GM23338 (cell line): ENCODE measurements at regions not wholly inside any gene's neighbourhood (a gene's known extent, or its start where the extent isn't known, plus 50 kb on each side); places are given as distances from the start of the nearest gene placed in this dataset.

ENCODE experiments used
- ATAC-seq: fragments of 200-7000 bp; cut with Tn5 transposase; 3 replicates; pipeline ENCODE4 v1.9.1; 2020
- DNase-seq: peaks from one replicate; pipeline ENCODE4 v3.0.0-alpha.2; 2015; ENCODE audit warnings: low spot score
- H2AFZ ChIP-seq: fragments of 200-600 bp; sonication (generic); 2 replicates; pipeline ENCODE4 v1.8.0; 2016; ENCODE audit warnings: antibody characterized with exemption, mild to moderate bottlenecking, moderate library complexity
- H3F3A ChIP-seq: fragments of 200-600 bp; sonication (generic); replicated peaks from 2 replicates; pipeline ENCODE4 v1.8.0; 2017; ENCODE audit warnings: antibody characterized with exemption, mixed run types, low read depth
- H3K27ac ChIP-seq: fragments of 200-600 bp; sonication (generic); 2 replicates; pipeline ENCODE4 v1.6.1; 2016; ENCODE audit warnings: low read depth
- H3K27me3 ChIP-seq: fragments of 200-600 bp; sonication (generic); 2 replicates; pipeline ENCODE4 v1.8.0; 2016; ENCODE audit warnings: mild to moderate bottlenecking, mixed run types, moderate library complexity; ENCODE audit not compliant: insufficient read depth
- H3K36me3 ChIP-seq: fragments of 200-600 bp; sonication (generic); 2 replicates; pipeline ENCODE4 v1.8.0; 2016; ENCODE audit warnings: mild to moderate bottlenecking; ENCODE audit not compliant: insufficient read depth
- H3K4me1 ChIP-seq: fragments of 200-600 bp; sonication (generic); 2 replicates; pipeline ENCODE4 v1.8.0; 2016; ENCODE audit warnings: mild to moderate bottlenecking, moderate library complexity; ENCODE audit not compliant: insufficient read depth
- H3K4me2 ChIP-seq: fragments of 200-600 bp; sonication (generic); 2 replicates; pipeline ENCODE4 v1.7.1; 2017; ENCODE audit warnings: mixed run types
- H3K4me3 ChIP-seq: fragments of 200-600 bp; sonication (generic); 2 replicates; pipeline ENCODE4 v1.6.1; 2016; ENCODE audit warnings: mixed run types
- H3K79me2 ChIP-seq: fragments of 200-600 bp; sonication (generic); replicated peaks from 2 replicates; pipeline ENCODE4 v1.8.0; 2017; ENCODE audit warnings: mild to moderate bottlenecking; ENCODE audit not compliant: insufficient read depth
- H3K9me2 ChIP-seq: fragments of 200-600 bp; sonication (generic); 2 replicates; pipeline ENCODE4 v1.8.0; 2017; ENCODE audit not compliant: insufficient read depth
- H4K20me1 ChIP-seq: fragments of 200-600 bp; sonication (generic); replicated peaks from 2 replicates; pipeline ENCODE4 v1.8.0; 2017; ENCODE audit warnings: mild to moderate bottlenecking; ENCODE audit not compliant: insufficient read depth
- H3K27ac Mint-ChIP-seq: 2 replicates; pipeline ENCODE4 v1.8.0; 2020; ENCODE audit warnings: inconsistent platforms, mild to moderate bottlenecking, moderate library complexity, mixed read lengths
- H3K27me3 Mint-ChIP-seq: 3 replicates; pipeline ENCODE4 v1.8.0; 2022; ENCODE audit warnings: low read depth, mild to moderate bottlenecking, moderate library complexity, mixed read lengths, inconsistent platforms; ENCODE audit not compliant: insufficient read depth, poor library complexity
- H3K36me3 Mint-ChIP-seq: 3 replicates; pipeline ENCODE4 v1.8.0; 2021; ENCODE audit warnings: low read depth, mild to moderate bottlenecking, inconsistent platforms, moderate library complexity, mixed read lengths
- H3K4me1 Mint-ChIP-seq: 3 replicates; pipeline ENCODE4 v1.8.0; 2020; ENCODE audit warnings: mild to moderate bottlenecking, inconsistent platforms, mixed read lengths
- H3K4me3 Mint-ChIP-seq: 3 replicates; pipeline ENCODE4 v1.8.0; 2021; ENCODE audit warnings: moderate library complexity, mild to moderate bottlenecking, inconsistent platforms, mixed read lengths
- H3K9me3 Mint-ChIP-seq: 3 replicates; pipeline ENCODE4 v1.8.0; 2020; ENCODE audit warnings: moderate library complexity, mild to moderate bottlenecking, inconsistent platforms, mixed read lengths
- CREB1 ChIP-seq: fragments of 250-450 bp; sonication (Bioruptor Pico); IDR thresholded peaks from 2 replicates; pipeline ENCODE4 v1.5.0; 2020; ENCODE audit warnings: low read depth, mild to moderate bottlenecking, moderate library complexity
- CTCF ChIP-seq, 2 experiments: fragments of 200-600 bp in 1 of 2; sonication (generic) in 1 of 2; conservative IDR thresholded peaks; 2 replicates each; pipeline versions ENCODE4 v1.5.1 to v1.6.1; 2016 to 2017; ENCODE audit warnings: antibody characterized with exemption in 2 of 2, low read depth in 2 of 2, mild to moderate bottlenecking in 2 of 2, moderate library complexity in 1 of 2
- EZH2 ChIP-seq: fragments of 200-600 bp; sonication (generic); IDR thresholded peaks from one replicate; pipeline ENCODE4 v1.8.0; 2017; ENCODE audit warnings: antibody characterized with exemption, mild to moderate bottlenecking, low read depth; ENCODE audit not compliant: unreplicated experiment
- EZH2phosphoT487 ChIP-seq: fragments of 200-600 bp; sonication (generic); IDR thresholded peaks from one replicate; pipeline ENCODE4 v1.8.1; 2018; ENCODE audit warnings: antibody characterized with exemption; ENCODE audit not compliant: unreplicated experiment
- JUNB ChIP-seq: IDR thresholded peaks from one replicate; pipeline ENCODE4 v1.6.1; 2016; ENCODE audit warnings: antibody characterized with exemption; ENCODE audit not compliant: unreplicated experiment
- POLR2AphosphoS5 ChIP-seq: IDR thresholded peaks from 2 replicates; pipeline ENCODE4 v1.6.1; 2016; ENCODE audit warnings: antibody characterized with exemption, low read depth
- REST ChIP-seq: IDR thresholded peaks from one replicate; pipeline ENCODE4 v1.6.1; 2018; ENCODE audit warnings: antibody characterized with exemption; ENCODE audit not compliant: unreplicated experiment
- STAT1 ChIP-seq: IDR thresholded peaks from one replicate; pipeline ENCODE4 v1.6.1; 2016; ENCODE audit warnings: antibody characterized with exemption; ENCODE audit not compliant: unreplicated experiment
- ZNF114 ChIP-seq: fragments of 250-450 bp; sonication (Bioruptor Pico); IDR thresholded peaks from 2 replicates; pipeline ENCODE4 v1.5.0; 2020; ENCODE audit warnings: mild to moderate bottlenecking, moderate library complexity
- ZNF331 ChIP-seq: fragments of 250-450 bp; sonication (Bioruptor Pico); IDR thresholded peaks from 2 replicates; pipeline ENCODE4 v1.5.0; 2020; ENCODE audit warnings: low read depth, mild to moderate bottlenecking, moderate library complexity
- ZNF462 ChIP-seq: fragments of 250-450 bp; sonication (Bioruptor Pico); IDR thresholded peaks from 2 replicates; pipeline ENCODE4 v1.5.0; 2020; ENCODE audit warnings: mild to moderate bottlenecking, moderate library complexity

- no peak for TF ChIP-seq POLR2AphosphoS5
- no peak for TF ChIP-seq JUNB
Measured at GRCh38 chr3:5531039-5531438, 343.5 kb downstream of the EDEM1 start (continued).

- Histone ChIP-seq H3K27me3 (no peaks in the 10 kb centered on the region), H2AFZ (no peak overlapping the region), H3K36me3 (0 out of 2 replicates have a peak, but pooled peaks cover 1% of the 10 kb centered on the region), H3K4me1 (no peaks in the 10 kb centered on the region), H3K79me2 (no peaks in the 10 kb centered on the region), H3K9me2 (no peaks in the 10 kb centered on the region), H3F3A (no peaks in the 10 kb centered on the region), H3K27ac (no peak overlapping the region), H3K4me2 (no peak overlapping the region), H3K4me3 (no peak overlapping the region), H4K20me1 (no peaks in the 10 kb centered on the region)
- H3K4me1 Mint-ChIP-seq: no peaks in the 10 kb centered on the region
- TF ChIP-seq EZH2phosphoT487 (no peak), JUNB (no peak), ZNF331 (CRISPR knock-in tag) (no peak), ZNF462 (CRISPR knock-in tag) (no peak), STAT1 (no peak), CTCF (conservative IDR thresholded peaks at IDR 0.05; ENCODE audit: low read depth in 2 of 2) (no peak), EZH2 (no peak), REST (no peak), CREB1 (no peak), ZNF114 (CRISPR knock-in tag) (no peak)
- peaks cover 2% of the 10 kb centered on the region for H3K27me3 Mint-ChIP-seq
- DNase-seq: no peak
- no peak overlapping the region for H3K27ac Mint-ChIP-seq
- peaks cover 3% of the 10 kb centered on the region; the same call in 1 of the 3 replicates for H3K36me3 Mint-ChIP-seq
- no peak for ATAC-seq
- peaks cover 58% of the 10 kb centered on the region for H3K9me3 Mint-ChIP-seq
- H3K4me3 Mint-ChIP-seq: no peak overlapping the region
Measured at GRCh38 chr3:5531741-5532290, 344.3 kb downstream of the EDEM1 start.
